ENCODE measurements at regions not wholly inside any gene's neighbourhood (a gene's known extent, or its start where the extent isn't known, plus 50 kb on each side); places are given as distances from the start of the nearest gene placed in this dataset.

DNA sequence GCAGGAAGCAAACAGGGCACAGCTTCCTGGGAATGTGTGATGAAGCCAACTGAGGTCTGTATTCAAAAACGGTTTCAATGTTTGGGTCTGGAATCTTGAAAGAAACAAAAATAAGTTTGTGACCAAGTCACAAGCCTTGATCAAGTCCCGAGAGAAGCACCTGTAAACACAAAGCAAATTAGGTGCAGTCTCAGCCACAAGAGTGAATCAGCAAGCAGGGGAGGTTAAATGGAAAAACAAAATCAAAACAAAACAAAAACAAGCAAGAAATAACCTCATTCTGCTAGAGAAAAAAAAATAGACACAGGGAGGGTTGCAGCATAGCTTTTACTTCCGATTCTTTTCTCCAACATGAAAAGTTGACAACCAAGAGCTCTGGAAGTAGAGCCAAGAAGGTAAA, 201.7 kb downstream of the CLIC5 start:
- H3K27ac ChIP-seq (ENCODE audit: insufficient read depth, low read depth, low read length) = no peak overlapping the region
- no peak overlapping the region for H3K4me2 ChIP-seq (ENCODE audit: insufficient read depth, low read length)
- no peaks in the 10 kb centered on the region for H3K27me3 ChIP-seq (ENCODE audit: control insufficient read depth in 2 of 2, insufficient read depth in 2 of 2, low read length in 2 of 2)
- TF ChIP-seq MAX (IDR thresholded peaks at IDR 0.05; ENCODE audit: insufficient read depth, insufficient read length) = no peak
- TF ChIP-seq GATA2 (IDR thresholded peaks at IDR 0.05; ENCODE audit: insufficient read depth, insufficient read length, low read depth, low read length) = no peak
- TF ChIP-seq, protein P1, sequence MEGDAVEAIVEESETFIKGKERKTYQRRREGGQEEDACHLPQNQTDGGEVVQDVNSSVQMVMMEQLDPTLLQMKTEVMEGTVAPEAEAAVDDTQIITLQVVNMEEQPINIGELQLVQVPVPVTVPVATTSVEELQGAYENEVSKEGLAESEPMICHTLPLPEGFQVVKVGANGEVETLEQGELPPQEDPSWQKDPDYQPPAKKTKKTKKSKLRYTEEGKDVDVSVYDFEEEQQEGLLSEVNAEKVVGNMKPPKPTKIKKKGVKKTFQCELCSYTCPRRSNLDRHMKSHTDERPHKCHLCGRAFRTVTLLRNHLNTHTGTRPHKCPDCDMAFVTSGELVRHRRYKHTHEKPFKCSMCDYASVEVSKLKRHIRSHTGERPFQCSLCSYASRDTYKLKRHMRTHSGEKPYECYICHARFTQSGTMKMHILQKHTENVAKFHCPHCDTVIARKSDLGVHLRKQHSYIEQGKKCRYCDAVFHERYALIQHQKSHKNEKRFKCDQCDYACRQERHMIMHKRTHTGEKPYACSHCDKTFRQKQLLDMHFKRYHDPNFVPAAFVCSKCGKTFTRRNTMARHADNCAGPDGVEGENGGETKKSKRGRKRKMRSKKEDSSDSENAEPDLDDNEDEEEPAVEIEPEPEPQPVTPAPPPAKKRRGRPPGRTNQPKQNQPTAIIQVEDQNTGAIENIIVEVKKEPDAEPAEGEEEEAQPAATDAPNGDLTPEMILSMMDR (IDR thresholded peaks at IDR 0.05; ENCODE audit: extremely low read depth in 1 of 2, insufficient read depth in 1 of 2, low read depth in 1 of 2, low read length in 2 of 2) = no peak
- TF ChIP-seq MYC (IDR thresholded peaks at IDR 0.05; ENCODE audit: low read depth, low read length) = no peak
- TF ChIP-seq JUN (IDR thresholded peaks at IDR 0.05; ENCODE audit: borderline replicate concordance, insufficient read depth, insufficient read length, low read depth) = no peak
- TF ChIP-seq POLR2A (IDR thresholded peaks at IDR 0.05; ENCODE audit: low read depth, low read length) = no peak
- no peak for TF ChIP-seq POLR2AphosphoS5 (IDR thresholded peaks at IDR 0.05; ENCODE audit: insufficient read depth, low read depth, low read length)
- TF ChIP-seq EZH2 (IDR thresholded peaks at IDR 0.05; ENCODE audit: borderline replicate concordance, low read depth, low read length, severe bottlenecking) = no peak
- no peak for TF ChIP-seq FOS (IDR thresholded peaks at IDR 0.05; ENCODE audit: borderline replicate concordance, insufficient read depth, low read length)
- H3K79me2 ChIP-seq (ENCODE audit: control insufficient read depth, insufficient read depth, low read length) = no peaks in the 10 kb centered on the region
- no peak overlapping the region for H2AFZ ChIP-seq (ENCODE audit: low read depth, low read length)
- CTCF ChIA-PET = no interaction called here
- H3K4me3 ChIP-seq (replicated peaks in 1 of 3; ENCODE audit: insufficient read depth in 1 of 3, low read depth in 1 of 3, low read length in 3 of 3) = no peak overlapping the region
- FAIRE-seq (no peak), DNase-seq (ENCODE audit: low read depth, low spot score) (no peak)
- intact Hi-C loops (cut with micrococcal nuclease) = no loop called here
- H3K9me1 ChIP-seq (replicated peaks; ENCODE audit: control insufficient read depth, extremely low read depth, insufficient read depth, low read length) = no peaks in the 10 kb centered on the region
- H3K4me1 ChIP-seq (ENCODE audit: control insufficient read depth, extremely low read depth, insufficient read depth, low read length) = no peaks in the 10 kb centered on the region
- no peak overlapping the region for H3K9ac ChIP-seq (replicated peaks; ENCODE audit: extremely low read depth, insufficient read depth, low read length)
- no peaks in the 10 kb centered on the region for H3K9me3 ChIP-seq (replicated peaks; ENCODE audit: control insufficient read depth, insufficient read depth, low read length)
- no peaks in the 10 kb centered on the region for H4K20me1 ChIP-seq (replicated peaks; ENCODE audit: control insufficient read depth, extremely low read depth, insufficient read depth, low read length)
- dilution Hi-C loops (cut with MboI; ENCODE audit: extremely low pct_ligation_motif_present, low sequenced_read_pairs) = no loop called here
- POLR2A ChIA-PET = no interaction called here
- BruUV-seq (replicated peaks) = no TSS peak
- H3K36me3 ChIP-seq (ENCODE audit: control insufficient read depth in 2 of 2, extremely low read depth in 1 of 2, insufficient read depth in 2 of 2, low read length in 2 of 2) = no peaks in the 10 kb centered on the region

Measured in endothelial cell of umbilical vein (primary cell).